Mammary epithelial cell (primary cell): ENCODE measurements at regions not wholly inside any gene's neighbourhood (a gene's known extent, or its start where the extent isn't known, plus 50 kb on each side); places are given as distances from the start of the nearest gene placed in this dataset.

Experiments
- CTCF ChIP-seq, 2 donors: IDR thresholded peaks in 1 of 2; conservative IDR thresholded peaks in 1 of 2; 2 replicates each; pipeline ENCODE4 v1.5.1; 2011 to 2012; ENCODE audit warnings: inconsistent platforms in 2 of 2, low read length in 2 of 2, mild to moderate bottlenecking in 2 of 2, control low read depth in 1 of 2, low read depth in 1 of 2; ENCODE audit not compliant: insufficient read depth in 1 of 2; ENCODE audit errors: extremely low read depth in 1 of 2
- EZH2 ChIP-seq: IDR thresholded peaks from 2 replicates; pipeline ENCODE4 v1.6.1; 2012; ENCODE audit warnings: low read length, inconsistent platforms, borderline replicate concordance

GRCh38 chr2:118588850-118589249 is 258.6 kb downstream of the EN1 start:
- TF ChIP-seq EZH2 (no peak), CTCF (conservative IDR thresholded peaks at IDR 0.05 in 1 of 2, IDR thresholded peaks at IDR 0.05 in 1 of 2; ENCODE audit: extremely low read depth in 1 of 2, insufficient read depth in 1 of 2, low read depth in 1 of 2, low read length in 2 of 2) (no peak)
